ENCODE measurements at regions not wholly inside any gene's neighbourhood (a gene's known extent, or its start where the extent isn't known, plus 50 kb on each side); places are given as distances from the start of the nearest gene placed in this dataset.
"Not testable (repeated sequence)": the region's sequence is repeated elsewhere in the genome, so short reads cannot be mapped to it uniquely, and the experiment has no call there.

DNA sequence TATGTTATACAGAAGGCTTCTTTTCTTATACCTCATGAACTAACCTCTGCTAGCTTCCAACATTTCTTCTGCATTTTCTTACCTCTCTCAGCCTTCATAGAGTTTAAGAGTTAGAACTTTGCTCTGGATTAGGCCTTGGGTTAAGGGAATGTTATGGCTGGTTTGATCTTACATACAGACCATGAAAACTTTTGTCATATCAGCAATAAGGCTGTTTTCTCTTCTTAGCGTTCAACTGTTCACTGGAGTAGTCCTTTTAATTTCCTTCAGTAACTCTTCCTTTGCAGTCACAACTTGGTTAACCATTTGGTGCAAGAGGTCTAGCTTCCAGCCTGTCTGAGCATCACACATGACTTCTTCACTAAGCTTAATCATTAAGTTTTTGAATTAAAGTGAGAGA, 329.0 kb upstream of the CCNG1 start:
- no peak for DNase-seq (ENCODE audit: low read depth)
- TF ChIP-seq, protein P1, sequence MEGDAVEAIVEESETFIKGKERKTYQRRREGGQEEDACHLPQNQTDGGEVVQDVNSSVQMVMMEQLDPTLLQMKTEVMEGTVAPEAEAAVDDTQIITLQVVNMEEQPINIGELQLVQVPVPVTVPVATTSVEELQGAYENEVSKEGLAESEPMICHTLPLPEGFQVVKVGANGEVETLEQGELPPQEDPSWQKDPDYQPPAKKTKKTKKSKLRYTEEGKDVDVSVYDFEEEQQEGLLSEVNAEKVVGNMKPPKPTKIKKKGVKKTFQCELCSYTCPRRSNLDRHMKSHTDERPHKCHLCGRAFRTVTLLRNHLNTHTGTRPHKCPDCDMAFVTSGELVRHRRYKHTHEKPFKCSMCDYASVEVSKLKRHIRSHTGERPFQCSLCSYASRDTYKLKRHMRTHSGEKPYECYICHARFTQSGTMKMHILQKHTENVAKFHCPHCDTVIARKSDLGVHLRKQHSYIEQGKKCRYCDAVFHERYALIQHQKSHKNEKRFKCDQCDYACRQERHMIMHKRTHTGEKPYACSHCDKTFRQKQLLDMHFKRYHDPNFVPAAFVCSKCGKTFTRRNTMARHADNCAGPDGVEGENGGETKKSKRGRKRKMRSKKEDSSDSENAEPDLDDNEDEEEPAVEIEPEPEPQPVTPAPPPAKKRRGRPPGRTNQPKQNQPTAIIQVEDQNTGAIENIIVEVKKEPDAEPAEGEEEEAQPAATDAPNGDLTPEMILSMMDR (conservative IDR thresholded peaks at IDR 0.05; ENCODE audit: low read depth, low read length), result no peak
- no peak overlapping the region for H3K4me3 ChIP-seq (ENCODE audit: low read depth, low read length)

DNA sequence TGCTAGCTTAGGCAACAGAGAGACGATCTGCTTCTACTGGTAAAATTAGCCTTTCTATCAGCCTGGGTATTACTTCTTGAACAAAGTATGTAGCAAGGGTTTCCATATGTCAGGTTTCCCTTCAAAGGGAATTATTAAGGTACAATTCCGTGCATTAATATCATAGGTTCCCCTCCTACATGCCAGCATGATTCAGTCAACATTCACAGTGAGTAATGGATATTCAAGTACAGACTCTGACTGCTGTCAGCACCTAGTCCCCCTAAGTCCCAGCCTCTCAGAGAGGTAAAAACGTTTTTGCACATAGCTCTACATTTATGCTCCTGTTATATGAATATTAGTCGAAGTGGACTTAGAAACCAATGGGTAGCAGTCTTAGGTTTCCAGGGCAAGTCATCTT, 322.4 kb upstream of the CCNG1 start:
- TF ChIP-seq, protein P1 (conservative IDR thresholded peaks at IDR 0.05; ENCODE audit: low read depth, low read length), result no peak
- no peak overlapping the region for H3K4me3 ChIP-seq (ENCODE audit: low read depth, low read length)
- DNase-seq (ENCODE audit: low read depth), result no peak

DNA sequence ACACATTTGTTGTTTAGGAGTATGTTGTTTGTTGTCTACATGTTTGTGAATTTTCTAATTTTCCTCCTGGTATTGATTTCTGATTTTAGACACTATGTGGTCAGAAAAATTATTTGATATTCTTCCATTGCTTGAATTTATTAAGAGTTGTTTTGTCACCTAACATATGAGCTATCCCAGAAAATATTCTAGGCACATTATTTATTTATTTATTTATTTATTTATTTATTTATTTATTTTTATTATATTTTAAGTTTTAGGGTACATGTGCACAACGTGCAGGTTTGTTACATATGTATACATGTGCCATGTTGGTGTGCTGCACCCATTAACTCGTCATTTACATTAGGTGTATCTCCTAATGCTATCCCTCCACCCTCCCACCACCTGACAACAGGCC, 320.8 kb upstream of the CCNG1 start:
- H3K4me3 ChIP-seq (ENCODE audit: low read depth, low read length); DNase-seq (ENCODE audit: low read depth): not testable (repeated sequence)

DNA sequence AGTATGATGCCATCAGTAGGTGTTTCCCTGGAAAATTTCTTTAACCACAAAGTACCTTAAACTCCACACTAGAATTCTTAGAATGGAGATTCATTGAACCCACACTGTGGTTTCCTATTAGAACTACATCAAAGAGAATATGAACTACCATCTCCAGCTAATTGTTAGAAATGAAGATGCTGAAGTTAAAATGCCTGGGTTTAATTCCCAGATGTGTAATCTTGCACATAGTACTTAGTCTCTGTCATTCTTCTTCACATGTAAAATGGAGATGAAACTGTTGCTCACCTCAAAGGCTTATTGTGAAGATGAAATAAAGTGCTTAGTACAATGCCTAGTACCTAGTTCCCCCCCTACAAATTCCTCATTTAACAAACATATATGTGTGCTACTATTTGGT, 303.3 kb upstream of the CCNG1 start:
- no peak for DNase-seq (ENCODE audit: low read depth)
- H3K4me3 ChIP-seq (ENCODE audit: low read depth, low read length), result no peak overlapping the region
- TF ChIP-seq, protein P1 (conservative IDR thresholded peaks at IDR 0.05; ENCODE audit: low read depth, low read length), result no peak

- TF ChIP-seq, protein P1 (conservative IDR thresholded peaks at IDR 0.05; ENCODE audit: low read depth, low read length), result no peak
- DNase-seq (ENCODE audit: low read depth), result no peak
- no peak overlapping the region for H3K4me3 ChIP-seq (ENCODE audit: low read depth, low read length)
Measured at GRCh38 chr5:163135849-163136248, 301.5 kb upstream of the CCNG1 start.

GRCh38 chr5:163161512-163161911, 275.9 kb upstream of the CCNG1 start:
- TF ChIP-seq, protein P1 (conservative IDR thresholded peaks at IDR 0.05; ENCODE audit: low read depth, low read length), result no peak
- H3K4me3 ChIP-seq (ENCODE audit: low read depth, low read length), result no peak overlapping the region
- no peak for DNase-seq (ENCODE audit: low read depth)

DNA sequence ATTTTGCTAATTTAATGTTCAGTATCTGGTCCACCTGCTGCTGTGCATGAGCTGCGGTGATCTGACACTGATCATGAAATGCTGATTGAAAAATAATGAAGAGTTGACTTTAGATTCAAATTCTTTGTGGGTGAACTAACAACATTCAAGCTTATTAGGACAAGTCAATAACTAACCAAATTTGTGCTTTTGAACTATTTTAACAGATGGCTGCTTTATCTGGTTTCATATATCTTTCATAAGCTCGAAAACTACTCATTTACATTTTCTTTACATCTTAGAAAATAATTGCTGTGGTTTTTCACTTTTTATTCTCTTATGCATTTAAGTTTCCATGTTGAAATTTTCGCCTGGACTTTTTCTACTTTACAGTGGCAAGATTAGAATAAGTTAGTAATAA, 274.8 kb upstream of the CCNG1 start:
- DNase-seq (ENCODE audit: low read depth), result no peak
- TF ChIP-seq, protein P1 (conservative IDR thresholded peaks at IDR 0.05; ENCODE audit: low read depth, low read length), result no peak
- no peak overlapping the region for H3K4me3 ChIP-seq (ENCODE audit: low read depth, low read length)

- H3K4me3 ChIP-seq (ENCODE audit: low read depth, low read length), result no peak overlapping the region
- TF ChIP-seq, protein P1 (conservative IDR thresholded peaks at IDR 0.05; ENCODE audit: low read depth, low read length), result no peak
- no peak for DNase-seq (ENCODE audit: low read depth)
Measured at GRCh38 chr5:163163858-163164257, 273.5 kb upstream of the CCNG1 start.
